OCI-LY1 (cell line): ENCODE measurements at regions not wholly inside any gene's neighbourhood (a gene's known extent, or its start where the extent isn't known, plus 50 kb on each side); places are given as distances from the start of the nearest gene placed in this dataset.

Experiments used
- H2AFZ ChIP-seq: fragments of 200-600 bp; sonication (generic), shearing (Covaris generic); 2 replicates; pipeline ENCODE4 v1.6.0; 2014; ENCODE audit warnings: antibody characterized with exemption, mild to moderate bottlenecking, low read length
- H3F3A ChIP-seq: fragments of 200-600 bp; sonication (generic), shearing (Covaris generic); 2 replicates; pipeline ENCODE4 v1.6.0; 2014; ENCODE audit warnings: mild to moderate bottlenecking, antibody characterized with exemption, low read length, moderate library complexity; ENCODE audit not compliant: insufficient read depth
- H3K27ac ChIP-seq: fragments of 200-600 bp; sonication (generic); 2 replicates; pipeline ENCODE4 v1.5.1; 2014; ENCODE audit warnings: low read length, mixed run types, mild to moderate bottlenecking, low read depth; ENCODE audit not compliant: poor library complexity, severe bottlenecking
- H3K27me3 ChIP-seq: fragments of 200-600 bp; sonication (generic); 2 replicates; pipeline ENCODE4 v1.6.0; 2014; ENCODE audit warnings: antibody characterized with exemption, mild to moderate bottlenecking, low read length, moderate library complexity; ENCODE audit not compliant: insufficient read depth
- H3K36me3 ChIP-seq: fragments of 200-600 bp; sonication (generic); 2 replicates; pipeline ENCODE4 v1.6.1; 2014; ENCODE audit warnings: mild to moderate bottlenecking, antibody characterized with exemption, low read length, moderate library complexity, mixed read lengths; ENCODE audit not compliant: insufficient read depth
- H3K4me1 ChIP-seq: fragments of 200-600 bp; sonication (generic); 2 replicates; pipeline ENCODE4 v1.5.1; 2014; ENCODE audit warnings: mild to moderate bottlenecking, low read length, moderate library complexity; ENCODE audit not compliant: insufficient read depth, severe bottlenecking
- H3K4me2 ChIP-seq: fragments of 200-600 bp; sonication (generic), shearing (Covaris generic); 2 replicates; pipeline ENCODE4 v1.6.1; 2014; ENCODE audit warnings: low read length
- H3K4me3 ChIP-seq: fragments of 200-600 bp; sonication (generic); 2 replicates; pipeline ENCODE4 v1.5.1; 2014; ENCODE audit warnings: low read length, low read depth, mild to moderate bottlenecking, mixed read lengths; ENCODE audit not compliant: poor library complexity, severe bottlenecking
- H3K79me2 ChIP-seq: fragments of 200-600 bp; shearing (Covaris generic); 2 replicates; pipeline ENCODE4 v1.6.1; 2016; ENCODE audit warnings: mixed run types, low read length, mixed read lengths; ENCODE audit not compliant: insufficient read depth
- H3K9ac ChIP-seq: fragments of 200-600 bp; sonication (generic), shearing (Covaris generic); 2 replicates; pipeline ENCODE4 v1.6.1; 2014; ENCODE audit warnings: mild to moderate bottlenecking, low read length, mixed read lengths
- H3K9me2 ChIP-seq: fragments of 200-600 bp; sonication (generic), shearing (Covaris generic); 2 replicates; pipeline ENCODE4 v1.6.1; 2014; ENCODE audit warnings: low read depth, mild to moderate bottlenecking, low read length, mixed read lengths
- H3K9me3 ChIP-seq: fragments of 200-600 bp; shearing (Covaris generic); 2 replicates; pipeline ENCODE4 v1.6.1; 2014; ENCODE audit warnings: low read length, mixed read lengths
- H4K20me1 ChIP-seq: fragments of 200-600 bp; sonication (generic), shearing (Covaris generic); 2 replicates; pipeline ENCODE4 v1.6.0; 2016; ENCODE audit warnings: mild to moderate bottlenecking, low read length; ENCODE audit not compliant: insufficient read depth
- EZH2 ChIP-seq: fragments of 200-600 bp; sonication (generic), shearing (Covaris generic); IDR thresholded peaks from 2 replicates; pipeline ENCODE4 v1.8.0; 2017; ENCODE audit warnings: borderline replicate concordance, mixed run types, mild to moderate bottlenecking, antibody characterized with exemption, low read length, moderate library complexity, mixed read lengths
- TF ChIP-seq, protein P1 (sequence below): fragments of 200-600 bp; sonication (generic), shearing (Covaris generic); IDR thresholded peaks from 2 replicates; pipeline ENCODE4 v1.5.1; 2017; ENCODE audit warnings: mild to moderate bottlenecking, antibody characterized with exemption, low read length, moderate library complexity, mixed read lengths

- Histone ChIP-seq H2AFZ (no peak overlapping the region), H3K9me3 (no peaks in the 10 kb centered on the region), H3K27me3 (no peaks in the 10 kb centered on the region), H3K27ac (no peak overlapping the region), H3K79me2 (no peaks in the 10 kb centered on the region), H3K4me2 (no peak overlapping the region), H3K4me3 (no peak overlapping the region), H3K9ac (no peak overlapping the region), H3K9me2 (no peaks in the 10 kb centered on the region), H3K36me3 (no peaks in the 10 kb centered on the region), H4K20me1 (no peaks in the 10 kb centered on the region), H3F3A (no peaks in the 10 kb centered on the region), H3K4me1 (no peaks in the 10 kb centered on the region)
- TF ChIP-seq EZH2 = no peak
- TF ChIP-seq, protein P1, sequence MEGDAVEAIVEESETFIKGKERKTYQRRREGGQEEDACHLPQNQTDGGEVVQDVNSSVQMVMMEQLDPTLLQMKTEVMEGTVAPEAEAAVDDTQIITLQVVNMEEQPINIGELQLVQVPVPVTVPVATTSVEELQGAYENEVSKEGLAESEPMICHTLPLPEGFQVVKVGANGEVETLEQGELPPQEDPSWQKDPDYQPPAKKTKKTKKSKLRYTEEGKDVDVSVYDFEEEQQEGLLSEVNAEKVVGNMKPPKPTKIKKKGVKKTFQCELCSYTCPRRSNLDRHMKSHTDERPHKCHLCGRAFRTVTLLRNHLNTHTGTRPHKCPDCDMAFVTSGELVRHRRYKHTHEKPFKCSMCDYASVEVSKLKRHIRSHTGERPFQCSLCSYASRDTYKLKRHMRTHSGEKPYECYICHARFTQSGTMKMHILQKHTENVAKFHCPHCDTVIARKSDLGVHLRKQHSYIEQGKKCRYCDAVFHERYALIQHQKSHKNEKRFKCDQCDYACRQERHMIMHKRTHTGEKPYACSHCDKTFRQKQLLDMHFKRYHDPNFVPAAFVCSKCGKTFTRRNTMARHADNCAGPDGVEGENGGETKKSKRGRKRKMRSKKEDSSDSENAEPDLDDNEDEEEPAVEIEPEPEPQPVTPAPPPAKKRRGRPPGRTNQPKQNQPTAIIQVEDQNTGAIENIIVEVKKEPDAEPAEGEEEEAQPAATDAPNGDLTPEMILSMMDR = no peak
Measured at GRCh38 chr7:41889040-41889439, 186.2 kb upstream of the INHBA start.

DNA sequence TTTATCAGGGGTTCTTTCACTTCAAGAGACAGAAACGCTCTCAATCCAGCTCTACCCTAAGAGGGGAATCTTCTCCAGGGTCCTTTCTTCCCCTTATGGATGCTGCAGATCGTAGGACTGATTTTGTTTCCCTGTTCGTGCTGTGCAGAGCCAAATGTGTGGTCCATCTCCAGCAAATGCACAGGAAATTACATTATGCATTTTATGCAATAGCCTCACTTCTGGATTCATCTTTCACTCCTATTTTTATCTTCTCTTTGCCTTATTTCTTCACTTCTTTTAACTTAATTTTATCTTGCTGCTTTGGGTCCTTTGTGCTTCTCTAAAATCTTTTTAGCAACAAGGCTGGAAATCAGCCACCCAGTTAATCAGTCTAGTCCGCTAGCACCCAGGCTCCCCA is 184.5 kb upstream of the INHBA start:
- TF ChIP-seq, protein P1 = no peak
- Histone ChIP-seq H4K20me1 (no peaks in the 10 kb centered on the region), H3K79me2 (no peaks in the 10 kb centered on the region), H3K4me3 (no peak overlapping the region), H3K4me1 (no peaks in the 10 kb centered on the region), H3F3A (no peaks in the 10 kb centered on the region), H3K4me2 (no peak overlapping the region), H2AFZ (no peak overlapping the region), H3K36me3 (no peaks in the 10 kb centered on the region), H3K9me2 (no peaks in the 10 kb centered on the region), H3K27me3 (no peaks in the 10 kb centered on the region), H3K9ac (no peak overlapping the region), H3K9me3 (no peaks in the 10 kb centered on the region), H3K27ac (no peak overlapping the region)

DNA sequence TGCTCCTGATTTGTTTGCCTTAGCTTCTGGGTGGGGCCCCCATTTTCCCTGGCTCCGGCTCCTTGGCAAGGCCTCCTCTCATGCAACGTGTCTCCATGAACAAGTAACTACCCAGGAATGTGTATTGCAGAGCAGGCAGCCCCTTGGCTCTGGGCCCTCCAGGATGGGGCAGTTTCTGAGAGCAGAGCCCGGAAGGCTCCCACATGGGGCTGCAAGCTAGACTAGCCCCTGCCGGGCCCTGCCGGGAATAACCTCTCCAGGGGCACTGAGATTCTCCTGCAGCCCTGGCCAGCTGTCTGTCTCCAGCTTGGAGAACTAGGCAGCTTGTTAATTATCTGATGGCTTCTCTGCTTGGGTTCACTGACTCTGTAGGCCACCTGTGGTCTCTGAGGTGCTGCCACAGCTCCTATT is 184.0 kb upstream of the INHBA start:
- peaks cover 4% of the 10 kb centered on the region for H3K4me1 ChIP-seq
- H3K79me2 ChIP-seq = no peaks in the 10 kb centered on the region
- H3K4me3 ChIP-seq = no peak overlapping the region
- H3K9me2 ChIP-seq = no peaks in the 10 kb centered on the region
- no peak overlapping the region for H3K9ac ChIP-seq
- TF ChIP-seq, protein P1 = no peak
- no peak for TF ChIP-seq EZH2
- H3K27me3 ChIP-seq = no peaks in the 10 kb centered on the region
- H3K4me2 ChIP-seq = no peak overlapping the region
- H3K27ac ChIP-seq = no peak overlapping the region
- H4K20me1 ChIP-seq = no peaks in the 10 kb centered on the region
- no peaks in the 10 kb centered on the region for H3K9me3 ChIP-seq
- no peak overlapping the region for H2AFZ ChIP-seq
- no peaks in the 10 kb centered on the region for H3K36me3 ChIP-seq
- no peaks in the 10 kb centered on the region for H3F3A ChIP-seq
